ENCODE measurements at regions not wholly inside any gene's neighbourhood (a gene's known extent, or its start where the extent isn't known, plus 50 kb on each side); places are given as distances from the start of the nearest gene placed in this dataset.

GRCh38 chr6:144714021-144714712, 429.0 kb downstream of the UTRN start:
- H3K4me2 ChIP-seq (ENCODE audit: low read depth, low read length): peak overlapping the region; percentile 80
- no peaks in the 10 kb centered on the region for H3K79me2 ChIP-seq (ENCODE audit: low read length)
- no peaks in the 10 kb centered on the region for H4K20me1 ChIP-seq (ENCODE audit: insufficient read depth, low read length)
- peak overlapping the region; percentile 32 for H3K4me3 ChIP-seq (ENCODE audit: low read length)
- H2AFZ ChIP-seq (ENCODE audit: low read length): no peak overlapping the region
- peak overlapping the region; percentile 100 for H3K27ac ChIP-seq (ENCODE audit: low read length)
- no peaks in the 10 kb centered on the region for H3K9me2 ChIP-seq (replicated peaks; ENCODE audit: insufficient read depth, low read length)
- peak overlapping the region; percentile 69 for H3K9ac ChIP-seq (ENCODE audit: low read length)
- no peaks in the 10 kb centered on the region for H3K36me3 ChIP-seq (replicated peaks; ENCODE audit: insufficient read depth, low read length)
- no peak for TF ChIP-seq EZH2phosphoT487 (IDR thresholded peaks at IDR 0.05; ENCODE audit: low read length)
- TF ChIP-seq EZH2 (optimal IDR thresholded peaks at IDR 0.05; ENCODE audit: low read depth, low read length): no peak
- TF ChIP-seq CTCF (IDR thresholded peaks at IDR 0.05; ENCODE audit: low read length): no peak
- no peaks in the 10 kb centered on the region for H3K27me3 ChIP-seq (replicated peaks; ENCODE audit: insufficient read depth, low read length)
- peaks cover 16% of the 10 kb centered on the region for H3K4me1 ChIP-seq (ENCODE audit: low read length)
- peaks cover 22% of the 10 kb centered on the region for H3F3A ChIP-seq (ENCODE audit: insufficient read depth, low read length)
- peak; percentile 39 for DNase-seq
- no peaks in the 10 kb centered on the region for H3K9me3 ChIP-seq (replicated peaks; ENCODE audit: insufficient read depth, low read length)

- Histone ChIP-seq H3K79me2 (ENCODE audit: low read length) (no peaks in the 10 kb centered on the region), H3F3A (ENCODE audit: insufficient read depth, low read length) (peaks cover 22% of the 10 kb centered on the region), H4K20me1 (ENCODE audit: insufficient read depth, low read length) (no peaks in the 10 kb centered on the region), H2AFZ (ENCODE audit: low read length) (no peak overlapping the region), H3K9me2 (replicated peaks; ENCODE audit: insufficient read depth, low read length) (no peaks in the 10 kb centered on the region), H3K9me3 (replicated peaks; ENCODE audit: insufficient read depth, low read length) (no peaks in the 10 kb centered on the region), H3K36me3 (replicated peaks; ENCODE audit: insufficient read depth, low read length) (no peaks in the 10 kb centered on the region), H3K4me3 (ENCODE audit: low read length) (no peak overlapping the region), H3K27me3 (replicated peaks; ENCODE audit: insufficient read depth, low read length) (no peaks in the 10 kb centered on the region), H3K4me2 (ENCODE audit: low read depth, low read length) (peak overlapping the region; percentile 80; the same call in 1 of the 2 replicates), H3K27ac (ENCODE audit: low read length) (peak overlapping the region; percentile 100), H3K4me1 (ENCODE audit: low read length) (peaks cover 16% of the 10 kb centered on the region), H3K9ac (ENCODE audit: low read length) (peak overlapping the region; percentile 73)
- peak; percentile 77 for DNase-seq
- TF ChIP-seq CTCF (IDR thresholded peaks at IDR 0.05; ENCODE audit: low read length) (no peak), EZH2 (optimal IDR thresholded peaks at IDR 0.05; ENCODE audit: low read depth, low read length) (no peak), EZH2phosphoT487 (IDR thresholded peaks at IDR 0.05; ENCODE audit: low read length) (no peak)
Observed at GRCh38 chr6:144715344-144715743, 430.2 kb downstream of the UTRN start.

GRCh38 chr6:144718431-144718830, 433.3 kb downstream of the UTRN start:
- Histone ChIP-seq H3K9ac (ENCODE audit: low read length) (no peak overlapping the region), H3K79me2 (ENCODE audit: low read length) (no peaks in the 10 kb centered on the region), H4K20me1 (ENCODE audit: insufficient read depth, low read length) (no peaks in the 10 kb centered on the region), H3K4me1 (ENCODE audit: low read length) (peaks cover 16% of the 10 kb centered on the region), H3K4me2 (ENCODE audit: low read depth, low read length) (no peak overlapping the region), H3K36me3 (replicated peaks; ENCODE audit: insufficient read depth, low read length) (no peaks in the 10 kb centered on the region), H3K4me3 (ENCODE audit: low read length) (no peak overlapping the region), H3F3A (ENCODE audit: insufficient read depth, low read length) (peaks cover 22% of the 10 kb centered on the region), H3K9me3 (replicated peaks; ENCODE audit: insufficient read depth, low read length) (no peaks in the 10 kb centered on the region), H3K27me3 (replicated peaks; ENCODE audit: insufficient read depth, low read length) (no peaks in the 10 kb centered on the region), H2AFZ (ENCODE audit: low read length) (no peak overlapping the region), H3K9me2 (replicated peaks; ENCODE audit: insufficient read depth, low read length) (no peaks in the 10 kb centered on the region), H3K27ac (ENCODE audit: low read length) (no peak overlapping the region)
- DNase-seq: no peak
- no peak for TF ChIP-seq EZH2phosphoT487 (IDR thresholded peaks at IDR 0.05; ENCODE audit: low read length)
- no peak for TF ChIP-seq EZH2 (optimal IDR thresholded peaks at IDR 0.05; ENCODE audit: low read depth, low read length)
- no peak for TF ChIP-seq CTCF (IDR thresholded peaks at IDR 0.05; ENCODE audit: low read length)
